ENCODE measurements at regions not wholly inside any gene's neighbourhood (a gene's known extent, or its start where the extent isn't known, plus 50 kb on each side); places are given as distances from the start of the nearest gene placed in this dataset.

DNA sequence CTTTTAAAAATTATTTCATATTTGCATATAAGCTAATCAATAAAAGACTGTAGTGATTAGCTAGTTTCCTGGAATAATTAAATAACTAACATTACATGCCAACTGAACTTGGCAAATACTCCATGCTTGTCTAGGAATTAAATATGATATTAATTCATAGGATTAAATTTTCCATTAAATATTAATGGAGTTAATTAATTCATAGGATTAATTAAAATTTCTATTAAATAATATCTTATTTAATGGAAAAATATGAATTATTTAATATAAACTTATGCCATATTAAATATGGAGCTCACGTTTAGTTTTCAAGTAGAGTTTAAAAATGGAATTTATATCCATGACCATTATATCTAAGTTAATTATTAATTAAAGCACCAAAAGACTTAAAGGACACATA is 517.8 kb upstream of the DAB2 start:
- TF ChIP-seq, protein P1, sequence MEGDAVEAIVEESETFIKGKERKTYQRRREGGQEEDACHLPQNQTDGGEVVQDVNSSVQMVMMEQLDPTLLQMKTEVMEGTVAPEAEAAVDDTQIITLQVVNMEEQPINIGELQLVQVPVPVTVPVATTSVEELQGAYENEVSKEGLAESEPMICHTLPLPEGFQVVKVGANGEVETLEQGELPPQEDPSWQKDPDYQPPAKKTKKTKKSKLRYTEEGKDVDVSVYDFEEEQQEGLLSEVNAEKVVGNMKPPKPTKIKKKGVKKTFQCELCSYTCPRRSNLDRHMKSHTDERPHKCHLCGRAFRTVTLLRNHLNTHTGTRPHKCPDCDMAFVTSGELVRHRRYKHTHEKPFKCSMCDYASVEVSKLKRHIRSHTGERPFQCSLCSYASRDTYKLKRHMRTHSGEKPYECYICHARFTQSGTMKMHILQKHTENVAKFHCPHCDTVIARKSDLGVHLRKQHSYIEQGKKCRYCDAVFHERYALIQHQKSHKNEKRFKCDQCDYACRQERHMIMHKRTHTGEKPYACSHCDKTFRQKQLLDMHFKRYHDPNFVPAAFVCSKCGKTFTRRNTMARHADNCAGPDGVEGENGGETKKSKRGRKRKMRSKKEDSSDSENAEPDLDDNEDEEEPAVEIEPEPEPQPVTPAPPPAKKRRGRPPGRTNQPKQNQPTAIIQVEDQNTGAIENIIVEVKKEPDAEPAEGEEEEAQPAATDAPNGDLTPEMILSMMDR (conservative IDR thresholded peaks at IDR 0.05; ENCODE audit: low read length) = no peak
- TF ChIP-seq EZH2phosphoT487 (IDR thresholded peaks at IDR 0.05; ENCODE audit: borderline replicate concordance) = no peak
- Histone ChIP-seq H3K27me3 (ENCODE audit: insufficient read depth, low read length, poor library complexity, severe bottlenecking) (no peaks in the 10 kb centered on the region), H3K4me3 (ENCODE audit: low read length, poor library complexity, severe bottlenecking) (no peak overlapping the region), H3K79me2 (ENCODE audit: insufficient read depth, low read length) (no peaks in the 10 kb centered on the region), H3K36me3 (ENCODE audit: insufficient read depth, low read length) (no peaks in the 10 kb centered on the region), H3K9me3 (ENCODE audit: insufficient read depth, low read depth, low read length) (no peaks in the 10 kb centered on the region), H3K9me2 (replicated peaks; ENCODE audit: low read depth, low read length) (no peaks in the 10 kb centered on the region), H2AFZ (ENCODE audit: low read length) (no peak overlapping the region), H4K20me1 (ENCODE audit: insufficient read depth, low read length, poor library complexity, severe bottlenecking) (no peaks in the 10 kb centered on the region), H3K4me2 (ENCODE audit: low read depth, low read length, poor library complexity, severe bottlenecking) (no peak overlapping the region), H3K9ac (ENCODE audit: low read depth, low read length, poor library complexity, severe bottlenecking) (no peak overlapping the region), H3K4me1 (ENCODE audit: insufficient read depth, low read length, poor library complexity, severe bottlenecking) (no peaks in the 10 kb centered on the region), H3F3A (ENCODE audit: low read depth) (no peaks in the 10 kb centered on the region)

DNA sequence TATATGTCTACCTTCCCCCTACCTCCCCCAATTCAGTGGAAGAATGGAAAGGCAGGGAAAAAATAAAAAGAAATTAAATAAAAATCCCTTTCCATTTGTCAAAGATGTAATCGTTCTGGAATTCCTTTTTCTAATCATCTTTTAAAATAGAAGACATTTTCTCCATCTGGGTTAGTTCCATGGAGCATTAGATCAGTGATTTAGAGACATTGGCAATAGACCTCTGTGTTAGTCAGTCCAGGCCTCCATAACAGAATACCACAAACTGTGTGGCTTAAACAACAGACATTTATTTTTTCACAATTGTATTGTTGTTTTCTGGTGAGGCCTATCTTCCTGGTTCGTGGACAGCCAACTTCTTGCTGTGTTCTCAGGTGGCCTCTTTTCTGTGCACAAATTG is 516.6 kb upstream of the DAB2 start:
- Histone ChIP-seq H3K4me2 (ENCODE audit: low read depth, low read length, poor library complexity, severe bottlenecking) (no peak overlapping the region), H4K20me1 (ENCODE audit: insufficient read depth, low read length, poor library complexity, severe bottlenecking) (no peaks in the 10 kb centered on the region), H3K9me2 (replicated peaks; ENCODE audit: low read depth, low read length) (no peaks in the 10 kb centered on the region), H3K9me3 (ENCODE audit: insufficient read depth, low read depth, low read length) (no peaks in the 10 kb centered on the region), H3F3A (ENCODE audit: low read depth) (no peaks in the 10 kb centered on the region), H3K4me3 (ENCODE audit: low read length, poor library complexity, severe bottlenecking) (no peak overlapping the region), H3K4me1 (ENCODE audit: insufficient read depth, low read length, poor library complexity, severe bottlenecking) (no peaks in the 10 kb centered on the region), H3K36me3 (ENCODE audit: insufficient read depth, low read length) (no peaks in the 10 kb centered on the region), H3K79me2 (ENCODE audit: insufficient read depth, low read length) (no peaks in the 10 kb centered on the region), H3K9ac (ENCODE audit: low read depth, low read length, poor library complexity, severe bottlenecking) (no peak overlapping the region), H3K27me3 (ENCODE audit: insufficient read depth, low read length, poor library complexity, severe bottlenecking) (no peaks in the 10 kb centered on the region), H2AFZ (ENCODE audit: low read length) (no peak overlapping the region)
- TF ChIP-seq, protein P1 (conservative IDR thresholded peaks at IDR 0.05; ENCODE audit: low read length) = no peak
- no peak for TF ChIP-seq EZH2phosphoT487 (IDR thresholded peaks at IDR 0.05; ENCODE audit: borderline replicate concordance)

DNA sequence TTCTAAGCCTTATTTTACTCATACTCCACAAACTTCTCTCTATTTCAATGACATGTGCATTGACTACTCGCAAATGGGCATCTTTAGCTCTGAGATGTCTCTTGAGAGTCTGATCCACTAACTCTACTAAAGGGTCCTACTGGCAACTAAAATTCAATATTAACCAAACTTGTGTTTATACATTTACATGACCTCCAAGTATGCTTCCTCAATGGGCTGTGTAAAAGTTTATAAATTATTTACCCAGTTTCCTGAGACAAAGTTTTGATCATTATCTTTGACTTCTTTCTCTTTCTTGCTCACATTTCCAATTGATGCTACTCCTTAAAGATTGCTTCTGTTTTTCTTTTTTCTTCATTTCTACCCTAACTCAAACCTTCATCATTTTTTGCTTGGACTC is 510.1 kb upstream of the DAB2 start:
- Histone ChIP-seq H3K9ac (ENCODE audit: low read depth, low read length, poor library complexity, severe bottlenecking) (no peak overlapping the region), H3F3A (ENCODE audit: low read depth) (no peaks in the 10 kb centered on the region), H3K27me3 (ENCODE audit: insufficient read depth, low read length, poor library complexity, severe bottlenecking) (no peaks in the 10 kb centered on the region), H3K36me3 (ENCODE audit: insufficient read depth, low read length) (no peaks in the 10 kb centered on the region), H3K4me2 (ENCODE audit: low read depth, low read length, poor library complexity, severe bottlenecking) (no peak overlapping the region), H3K4me3 (ENCODE audit: low read length, poor library complexity, severe bottlenecking) (no peak overlapping the region), H4K20me1 (ENCODE audit: insufficient read depth, low read length, poor library complexity, severe bottlenecking) (no peaks in the 10 kb centered on the region), H3K79me2 (ENCODE audit: insufficient read depth, low read length) (no peaks in the 10 kb centered on the region), H3K4me1 (ENCODE audit: insufficient read depth, low read length, poor library complexity, severe bottlenecking) (no peaks in the 10 kb centered on the region), H2AFZ (ENCODE audit: low read length) (no peak overlapping the region), H3K9me2 (replicated peaks; ENCODE audit: low read depth, low read length) (no peaks in the 10 kb centered on the region), H3K9me3 (ENCODE audit: insufficient read depth, low read depth, low read length) (no peaks in the 10 kb centered on the region)
- TF ChIP-seq, protein P1 (conservative IDR thresholded peaks at IDR 0.05; ENCODE audit: low read length) = no peak
- no peak for TF ChIP-seq EZH2phosphoT487 (IDR thresholded peaks at IDR 0.05; ENCODE audit: borderline replicate concordance)

All from Loucy (cell line).